Panc1 (cell line): ENCODE measurements at regions not wholly inside any gene's neighbourhood (a gene's known extent, or its start where the extent isn't known, plus 50 kb on each side); places are given as distances from the start of the nearest gene placed in this dataset.

ENCODE experiments used
- ATAC-seq: fragments of 200-7000 bp; cut with Tn5 transposase; 2 replicates; pipeline ENCODE4 v1.9.1; 2020; ENCODE audit warnings: mild to moderate bottlenecking, moderate library complexity
- BruUV-seq: library from RNA; stranded (reverse); fragments of 400-500 nt; replicated peaks from 2 replicates; lab custom pipeline; 2021; lab: Mats Ljungman, UMichigan
- CTCF ChIA-PET: fragments of 300-600 bp; sonication (Branson Sonifier 250); formaldehyde crosslinking; loops from one replicate; lab custom pipeline; 2022; ENCODE audit warnings: antibody characterized with exemption; lab: Charles Lee
- POLR2A ChIA-PET: fragments of 300-600 bp; sonication (Branson Sonifier 250); formaldehyde crosslinking; loops from one replicate; lab custom pipeline; 2022; ENCODE audit warnings: antibody characterized with exemption; lab: Charles Lee
- DNase-seq: peaks from one replicate; pipeline ENCODE4 v3.0.0-alpha.2; 2010; ENCODE audit warnings: low read depth, low spot score
- H3K27ac ChIP-seq: 2 replicates; pipeline ENCODE4 v1.5.1; 2011; ENCODE audit warnings: mild to moderate bottlenecking, low read length, inconsistent platforms
- H3K27me3 ChIP-seq: fragments of 200-500 bp; sonication (Bioruptor generic); 2 replicates; pipeline ENCODE4 v1.6.0; 2014; ENCODE audit warnings: low read length, inconsistent platforms; ENCODE audit not compliant: control insufficient read depth, insufficient read depth
- H3K36me3 ChIP-seq: fragments of 200-500 bp; sonication (Bioruptor generic); 2 replicates; pipeline ENCODE4 v1.5.1; 2014; ENCODE audit warnings: inconsistent platforms, mild to moderate bottlenecking, low read length, moderate library complexity; ENCODE audit not compliant: control insufficient read depth, insufficient read depth
- H3K4me1 ChIP-seq: 2 replicates; pipeline ENCODE4 v1.5.1; 2011; ENCODE audit warnings: inconsistent platforms, mild to moderate bottlenecking, low read length, moderate library complexity; ENCODE audit not compliant: control insufficient read depth, insufficient read depth
- H3K4me3 ChIP-seq, 2 experiments: 2 replicates each; pipeline ENCODE4 v1.5.1; 2011 to 2012; ENCODE audit warnings: low read depth in 2 of 2, low read length in 2 of 2, mild to moderate bottlenecking in 2 of 2, inconsistent platforms in 1 of 2, moderate library complexity in 1 of 2
- H3K9me3 ChIP-seq: fragments of 200-500 bp; sonication (Bioruptor generic); 2 replicates; pipeline ENCODE4 v1.5.1; 2014; ENCODE audit warnings: low read depth, mild to moderate bottlenecking, inconsistent platforms, low read length, moderate library complexity; ENCODE audit not compliant: control insufficient read depth, insufficient read depth
- POLR2AphosphoS5 ChIP-seq: IDR thresholded peaks from 2 replicates; pipeline ENCODE4 v1.6.1; 2012; ENCODE audit warnings: mild to moderate bottlenecking, low read depth, low read length, moderate library complexity
- REST ChIP-seq, 2 experiments: IDR thresholded peaks; 2 replicates each; pipeline ENCODE4 v1.6.1; 2011 to 2012; ENCODE audit warnings: low read depth in 2 of 2, control low read depth in 1 of 2, low read length in 1 of 2, mild to moderate bottlenecking in 1 of 2, moderate library complexity in 1 of 2; ENCODE audit not compliant: insufficient read depth in 1 of 2
- SIN3A ChIP-seq: IDR thresholded peaks from 2 replicates; pipeline ENCODE4 v1.6.1; 2012; ENCODE audit warnings: low read depth, mild to moderate bottlenecking, low read length, moderate library complexity, borderline replicate concordance; ENCODE audit not compliant: insufficient read depth
- TCF7L2 ChIP-seq: IDR thresholded peaks from 2 replicates; pipeline ENCODE4 v1.6.1; 2011; ENCODE audit warnings: mild to moderate bottlenecking, low read depth, low read length, inconsistent platforms
- in situ Hi-C: cut with HindIII; loops from 2 replicates; pipeline ENCODE4 v1.10.0; 2016; ENCODE audit warnings: low sequenced_read_pairs, low pct_unique_long_range_greater_than_20kb
- intact Hi-C: fragments of 100-400 bp; cut with micrococcal nuclease; formaldehyde crosslinking; loops from one replicate; pipeline ENCODE4 v1.10.0; 2022; ENCODE audit not compliant: unreplicated experiment
- TF ChIP-seq, protein P1 (sequence below): fragments of 450-650 bp; IDR thresholded peaks from 2 replicates; pipeline ENCODE4 v1.5.1; 2017; ENCODE audit warnings: mild to moderate bottlenecking

DNA sequence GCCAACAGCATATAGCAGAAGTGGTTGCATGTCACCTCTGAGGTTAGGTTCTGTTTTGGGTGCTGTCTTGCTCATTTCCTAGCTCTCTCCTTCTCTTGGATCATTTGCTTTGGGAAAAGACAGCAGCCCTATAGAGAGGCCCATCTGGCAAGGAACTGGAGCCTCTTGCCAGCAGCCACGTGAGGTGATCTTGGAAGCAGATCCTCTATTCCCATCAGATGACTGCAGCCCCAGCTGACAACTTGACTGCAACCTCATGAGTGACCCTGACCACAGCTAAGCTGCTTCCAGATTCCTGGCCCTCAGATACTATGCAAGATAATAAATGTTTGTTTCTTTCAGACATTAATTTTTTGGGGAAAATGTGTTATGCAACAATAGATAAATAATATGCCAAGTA is 213.3 kb upstream of the HS3ST4 start:
- ChIA-PET CTCF (no interaction called here), POLR2A (no interaction called here)
- Histone ChIP-seq H3K27me3 (no peaks in the 10 kb centered on the region), H3K27ac (no peak overlapping the region), H3K4me1 (no peaks in the 10 kb centered on the region), H3K36me3 (no peaks in the 10 kb centered on the region), H3K4me3 (no peak overlapping the region), H3K9me3 (no peaks in the 10 kb centered on the region)
- no peak for ATAC-seq
- no peak for TF ChIP-seq POLR2AphosphoS5
- BruUV-seq, result no TSS peak
- in situ Hi-C loops (no loop called here), intact Hi-C loops (no loop called here)
- DNase-seq, result no peak

DNA sequence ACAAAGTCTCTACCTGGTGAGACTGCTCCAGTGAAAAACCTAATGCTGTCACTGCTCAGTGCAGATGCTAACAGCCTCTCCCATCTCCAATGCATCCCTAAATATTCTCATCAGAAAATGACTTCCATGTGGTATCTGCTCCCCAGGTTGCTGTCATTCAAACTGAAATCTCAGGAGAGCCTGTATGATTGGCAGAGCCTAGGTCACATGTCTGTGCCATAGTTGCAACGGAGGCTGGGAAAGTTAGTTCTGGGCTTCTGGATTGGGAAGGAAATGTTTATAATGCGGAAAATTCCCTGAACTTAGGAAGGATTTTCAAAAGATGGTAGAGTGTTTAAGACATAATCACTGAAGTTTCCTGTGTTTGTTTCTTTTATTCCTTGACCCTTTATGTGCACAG is 206.4 kb upstream of the ZKSCAN2 start:
- Histone ChIP-seq H3K4me3 (no peak overlapping the region), H3K27ac (no peak overlapping the region), H3K36me3 (no peaks in the 10 kb centered on the region), H3K4me1 (no peaks in the 10 kb centered on the region), H3K9me3 (no peaks in the 10 kb centered on the region), H3K27me3 (peaks cover 10% of the 10 kb centered on the region; the same call in 1 of the 2 replicates)
- POLR2A ChIA-PET, result interaction anchor here (0.6 kb wide), 1 partner anchor 294 kb away, joined by 3 read pairs; no protein-coding TSS in a partner anchor
- TF ChIP-seq, protein P1, sequence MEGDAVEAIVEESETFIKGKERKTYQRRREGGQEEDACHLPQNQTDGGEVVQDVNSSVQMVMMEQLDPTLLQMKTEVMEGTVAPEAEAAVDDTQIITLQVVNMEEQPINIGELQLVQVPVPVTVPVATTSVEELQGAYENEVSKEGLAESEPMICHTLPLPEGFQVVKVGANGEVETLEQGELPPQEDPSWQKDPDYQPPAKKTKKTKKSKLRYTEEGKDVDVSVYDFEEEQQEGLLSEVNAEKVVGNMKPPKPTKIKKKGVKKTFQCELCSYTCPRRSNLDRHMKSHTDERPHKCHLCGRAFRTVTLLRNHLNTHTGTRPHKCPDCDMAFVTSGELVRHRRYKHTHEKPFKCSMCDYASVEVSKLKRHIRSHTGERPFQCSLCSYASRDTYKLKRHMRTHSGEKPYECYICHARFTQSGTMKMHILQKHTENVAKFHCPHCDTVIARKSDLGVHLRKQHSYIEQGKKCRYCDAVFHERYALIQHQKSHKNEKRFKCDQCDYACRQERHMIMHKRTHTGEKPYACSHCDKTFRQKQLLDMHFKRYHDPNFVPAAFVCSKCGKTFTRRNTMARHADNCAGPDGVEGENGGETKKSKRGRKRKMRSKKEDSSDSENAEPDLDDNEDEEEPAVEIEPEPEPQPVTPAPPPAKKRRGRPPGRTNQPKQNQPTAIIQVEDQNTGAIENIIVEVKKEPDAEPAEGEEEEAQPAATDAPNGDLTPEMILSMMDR, result no peak
- TF ChIP-seq REST (IDR thresholded peaks at IDR 0.05; ENCODE audit: insufficient read depth in 1 of 2, low read depth in 2 of 2, low read length in 1 of 2), result no peak
- TF ChIP-seq TCF7L2, result no peak
- no peak for TF ChIP-seq POLR2AphosphoS5
- in situ Hi-C loops, result no loop called here
- no TSS peak for BruUV-seq
- no peak for ATAC-seq
- CTCF ChIA-PET, result no interaction called here
- intact Hi-C loops, result no loop called here
- DNase-seq, result no peak

- no TSS peak for BruUV-seq
- CTCF ChIA-PET, result no interaction called here
- Histone ChIP-seq H3K4me1 (no peaks in the 10 kb centered on the region), H3K27ac (no peak overlapping the region), H3K27me3 (peaks cover 4% of the 10 kb centered on the region; the same call in 1 of the 2 replicates), H3K9me3 (no peaks in the 10 kb centered on the region), H3K4me3 (no peak overlapping the region), H3K36me3 (no peaks in the 10 kb centered on the region)
- POLR2A ChIA-PET, result no interaction called here
- ATAC-seq, result no peak
- in situ Hi-C loops (no loop called here), intact Hi-C loops (no loop called here)
- DNase-seq, result no peak
- no peak for TF ChIP-seq SIN3A
- TF ChIP-seq REST (IDR thresholded peaks at IDR 0.05; ENCODE audit: insufficient read depth in 1 of 2, low read depth in 2 of 2, low read length in 1 of 2), result no peak
- no peak for TF ChIP-seq POLR2AphosphoS5
- no peak for TF ChIP-seq TCF7L2
- TF ChIP-seq, protein P1, result no peak
Measured at GRCh38 chr16:25449802-25450201, 192.2 kb upstream of the ZKSCAN2 start.
